K562 (cell line): ENCODE measurements at regions not wholly inside any gene's neighbourhood (a gene's known extent, or its start where the extent isn't known, plus 50 kb on each side); places are given as distances from the start of the nearest gene placed in this dataset.
"Not testable (repeated sequence)": the region's sequence is repeated elsewhere in the genome, so short reads cannot be mapped to it uniquely, and the experiment has no call there.

Source experiments
- ATAC-seq: fragments of 200-7000 bp; cut with Tn5 transposase; 3 replicates; pipeline ENCODE4 v1.9.1; 2020; ENCODE audit warnings: moderate library complexity
- BruUV-seq: library from RNA; stranded (reverse); fragments of 400-500 nt; replicated peaks from 2 replicates; lab custom pipeline; 2021; lab: Mats Ljungman, UMichigan
- CTCF ChIA-PET: fragments of 300-600 bp; formaldehyde crosslinking; extraction: SDS; loops from one replicate; lab custom pipeline; 2021; ENCODE audit warnings: low intra/inter-chr PET ratio; lab: Yijun Ruan, JAX
- POLR2A ChIA-PET: fragments of 300-600, 350-650 bp; sonication (Branson Sonifier 250); formaldehyde crosslinking; extraction: SDS; loops from one replicate; lab custom pipeline; 2021; ENCODE audit warnings: antibody characterized with exemption, inconsistent platforms; lab: Yijun Ruan, JAX
- DNase-seq, 4 experiments: peaks; one replicate each; pipeline versions ENCODE4 v3.0.0 to v3.0.0-alpha.2; 2011 to 2018; ENCODE audit warnings: low spot score in 3 of 4, mixed read lengths in 3 of 4; ENCODE audit errors: extremely low read depth in 1 of 4
- FAIRE-seq: peaks from 2 replicates; lab custom pipeline; 2011; peaks lifted over from hg19 to GRCh38; lab: Jason Lieb, UNC
- H2AFZ ChIP-seq: 2 replicates; pipeline ENCODE4 v1.6.0; 2011; ENCODE audit warnings: low read depth, low read length, control low read depth, inconsistent platforms
- H3K27ac ChIP-seq: fragments of 200-600 bp; 3 replicates; pipeline ENCODE4 v1.8.0; 2011; ENCODE audit warnings: low read depth, mild to moderate bottlenecking, control low read depth, inconsistent platforms, low read length, moderate library complexity, mixed read lengths; ENCODE audit errors: extremely low read depth
- H3K27me3 ChIP-seq, 2 experiments: fragments of 300-600 bp in 1 of 2; 2 replicates in 1 of 2; 3 replicates in 1 of 2; pipeline versions ENCODE4 v1.6.0 to v1.8.0; 2011; ENCODE audit warnings: inconsistent platforms in 2 of 2, low read length in 2 of 2, mild to moderate bottlenecking in 1 of 2, mixed read lengths in 1 of 2, moderate library complexity in 1 of 2; ENCODE audit not compliant: control insufficient read depth in 2 of 2, insufficient read depth in 2 of 2
- H3K36me3 ChIP-seq: fragments of 300-600 bp; 3 replicates; pipeline ENCODE4 v1.8.0; 2011; ENCODE audit warnings: mild to moderate bottlenecking, low read length, inconsistent platforms; ENCODE audit not compliant: control insufficient read depth, insufficient read depth
- H3K4me1 ChIP-seq, 2 experiments: fragments of 200-600 bp in 1 of 2; replicated peaks in 1 of 2; 2 replicates in 1 of 2; 3 replicates in 1 of 2; pipeline versions ENCODE4 v1.5.1 to v1.8.0; 2011; ENCODE audit warnings: inconsistent platforms in 2 of 2, low read length in 2 of 2, mild to moderate bottlenecking in 1 of 2, mixed read lengths in 1 of 2, moderate library complexity in 1 of 2; ENCODE audit not compliant: control insufficient read depth in 2 of 2, insufficient read depth in 2 of 2
- H3K4me2 ChIP-seq: 2 replicates; pipeline ENCODE4 v1.6.1; 2011; ENCODE audit warnings: low read length, control low read depth, inconsistent platforms, mixed read lengths; ENCODE audit not compliant: insufficient read depth
- H3K4me3 ChIP-seq: fragments of 200-600 bp; sonication (generic), shearing (Covaris generic); 2 replicates; pipeline ENCODE4 v1.5.1; 2016; ENCODE audit warnings: control low read depth, inconsistent platforms
- H3K79me2 ChIP-seq: fragments of 200-600 bp; 3 replicates; pipeline ENCODE4 v1.8.0; 2011; ENCODE audit warnings: low read length, inconsistent platforms; ENCODE audit not compliant: control insufficient read depth, insufficient read depth
- H3K9ac ChIP-seq, 2 experiments: 2 replicates each; pipeline versions ENCODE4 v1.6.0 to v1.6.1; 2011; ENCODE audit warnings: low read depth in 2 of 2, low read length in 2 of 2, control low read depth in 1 of 2, inconsistent platforms in 1 of 2, mild to moderate bottlenecking in 1 of 2, mixed read lengths in 1 of 2; ENCODE audit not compliant: insufficient read depth in 1 of 2
- H3K9me1 ChIP-seq: one replicate; pipeline ENCODE4 v1.6.0; 2011; ENCODE audit warnings: inconsistent platforms, mild to moderate bottlenecking, low read length, moderate library complexity; ENCODE audit not compliant: control insufficient read depth, insufficient read depth
- H3K9me3 ChIP-seq: replicated peaks from 2 replicates; pipeline ENCODE4 v1.5.1; 2011; ENCODE audit warnings: low read depth, low read length, inconsistent platforms; ENCODE audit not compliant: control insufficient read depth, insufficient read depth
- H4K20me1 ChIP-seq: replicated peaks from 2 replicates; pipeline ENCODE4 v1.6.1; 2011; ENCODE audit warnings: low read length, inconsistent platforms, mixed read lengths; ENCODE audit not compliant: control insufficient read depth, insufficient read depth
- ARNT ChIP-seq, 2 experiments: fragments of 450-650 bp; IDR thresholded peaks; 2 replicates each; pipeline ENCODE4 v1.6.1; 2016; ENCODE audit warnings: mild to moderate bottlenecking in 1 of 2
- ATF6 ChIP-seq: sonication (generic); formaldehyde crosslinking; IDR thresholded peaks from 2 replicates; pipeline ENCODE4 v1.4.0; 2020; ENCODE audit warnings: mild to moderate bottlenecking, missing genetic modification reagents
- BCOR ChIP-seq: fragments of 450-650 bp; IDR thresholded peaks from 2 replicates; pipeline ENCODE4 v1.6.1; 2016
- DMBX1 ChIP-seq: fragments of 250-450 bp; sonication (Bioruptor Pico); IDR thresholded peaks from 2 replicates; pipeline ENCODE4 v1.8.0; 2022; ENCODE audit warnings: inconsistent platforms, mild to moderate bottlenecking, moderate library complexity, borderline replicate concordance
- ELF4 ChIP-seq: fragments of 450-650 bp; formaldehyde crosslinking; IDR thresholded peaks from 2 replicates; pipeline ENCODE4 v1.4.0; 2022; ENCODE audit warnings: missing genetic modification characterization
- GATAD2B ChIP-seq: fragments of 450-650 bp; IDR thresholded peaks from 2 replicates; pipeline ENCODE4 v1.6.1; 2017; ENCODE audit warnings: mild to moderate bottlenecking, borderline replicate concordance
- HDAC1 ChIP-seq, 2 experiments: fragments of 450-650 bp; IDR thresholded peaks; 2 replicates each; pipeline ENCODE4 v1.6.1; 2016 to 2017; ENCODE audit warnings: inconsistent platforms in 1 of 2, mild to moderate bottlenecking in 1 of 2, moderate library complexity in 1 of 2
- HDAC2 ChIP-seq: fragments of 450-650 bp; IDR thresholded peaks from 2 replicates; pipeline ENCODE4 v1.6.1; 2016; ENCODE audit warnings: mild to moderate bottlenecking
- ID3 ChIP-seq, 2 experiments: fragments of 250-450 bp in 1 of 2; fragments of 450-650 bp in 1 of 2; sonication (Bioruptor Pico) in 1 of 2; IDR thresholded peaks; 2 replicates each; pipeline versions ENCODE4 v1.6.1 to v1.8.0; 2016 to 2021; ENCODE audit warnings: mild to moderate bottlenecking in 2 of 2, moderate library complexity in 2 of 2, missing compliant biosample characterization in 1 of 2, missing genetic modification characterization in 1 of 2
- JUND ChIP-seq, 2 experiments: IDR thresholded peaks; 2 replicates in 1 of 2; 3 replicates in 1 of 2; pipeline ENCODE4 v1.6.1; 2011; ENCODE audit warnings: borderline replicate concordance in 2 of 2, low read depth in 2 of 2, low read length in 2 of 2, improper control_type of control experiment in 1 of 2, missing biosample characterization in 1 of 2, missing genetic modification characterization in 1 of 2, missing genetic modification reagents in 1 of 2
- MBD2 ChIP-seq: sonication (generic); IDR thresholded peaks from 2 replicates; pipeline ENCODE4 v1.6.1; 2016; ENCODE audit warnings: low read depth, borderline replicate concordance
- PKNOX1 ChIP-seq: fragments of 450-650 bp; IDR thresholded peaks from 2 replicates; pipeline ENCODE4 v1.6.1; 2016
- PML ChIP-seq: IDR thresholded peaks from 2 replicates; pipeline ENCODE4 v1.6.1; 2012; ENCODE audit warnings: low read length, inconsistent platforms
- RCOR1 ChIP-seq, 2 experiments: IDR thresholded peaks; 2 replicates each; pipeline ENCODE4 v1.6.1; 2012; ENCODE audit warnings: low read depth in 2 of 2, low read length in 2 of 2, borderline replicate concordance in 1 of 2, improper control_type of control experiment in 1 of 2
- VEZF1 ChIP-seq: fragments of 200-800 bp; sonication (Bioruptor generic); IDR thresholded peaks from 2 replicates; pipeline ENCODE4 v1.6.1; 2017; ENCODE audit warnings: missing genetic modification characterization, missing compliant biosample characterization
- ZEB2 ChIP-seq: fragments of 450-650 bp; IDR thresholded peaks from 2 replicates; pipeline ENCODE4 v1.6.1; 2016
- WGBS: fragments of 100-300 bp; shearing (Covaris generic); methylation state at CpG from one replicate; pipeline ENCODE4 v1.1.6; 2016; ENCODE audit warnings: low coverage, mixed read lengths; ENCODE audit not compliant: insufficient coverage; ENCODE audit errors: missing lambda C conversion rate; 5-methylcytosine and 5-hydroxymethylcytosine counted together
- in situ Hi-C: fragments of 300-500 bp; cut with MboI; formaldehyde crosslinking; loops from 4 replicates; pipeline ENCODE4 v1.15.0; 2018; ENCODE audit warnings: inconsistent platforms, mixed read lengths
- intact Hi-C: fragments of 100-400 bp; cut with micrococcal nuclease; formaldehyde crosslinking; loops from 2 replicates; pipeline ENCODE4 v1.14.2; 2022

GRCh38 chr6:26744837-26745282, 85.3 kb upstream of the ZNF322 start:
- Histone ChIP-seq H3K4me1 (peaks cover 12 to 17% of the 10 kb centered on the region in 2 experiments), H3K4me2 (peak overlapping the region; percentile 53), H2AFZ (peak overlapping the region; percentile 71), H3K9ac (0 out of 4 replicates have a peak overlapping the region, but pooled peaks of 1 of the 2 experiments have one; percentile 17), H3K27ac (peak overlapping the region; percentile 70; the same call in 2 of the 3 replicates)
- H3K9me1 ChIP-seq; H3K4me3 ChIP-seq; FAIRE-seq; H4K20me1 ChIP-seq; POLR2A ChIA-PET; H3K9me3 ChIP-seq; H3K27me3 ChIP-seq; BruUV-seq; CTCF ChIA-PET; intact Hi-C loops; H3K79me2 ChIP-seq; H3K36me3 ChIP-seq; TF ChIP-seq ID3 (CRISPR knock-in tag; IDR thresholded peaks at IDR 0.05); JUND (IDR thresholded peaks at IDR 0.05; ENCODE audit: borderline replicate concordance, low read depth, low read length): not testable (repeated sequence)
- peak; percentile 48 for ATAC-seq
- DNase-seq, result peak in 1 of 4 experiments; percentile 50
- 0% methylated on average over 8 of the region's 8 CpGs for WGBS
- in situ Hi-C loops, result loop anchor here (5.0 kb wide), 1 partner anchor 37 kb away; no protein-coding TSS in a partner anchor
- TF ChIP-seq ELF4 (0 out of 2 replicates have a peak, but pooled peaks have one; percentile 46), ARNT (IDR thresholded peaks at IDR 0.05) (0 out of 4 replicates have a peak, but pooled peaks of 1 of the 2 experiments have one; percentile 39), ZEB2 (peak; percentile 87), HDAC2 (peak; percentile 52; the same call in 1 of the 2 replicates), MBD2 (peak; percentile 53; the same call in 1 of the 2 replicates), ID3 (tag; IDR thresholded peaks at IDR 0.05) (0 out of 2 replicates have a peak, but pooled peaks have one; percentile 37), JUND (tag; IDR thresholded peaks at IDR 0.05; ENCODE audit: borderline replicate concordance, low read depth, low read length) (peak; percentile 21; the same call in 1 of the 3 replicates), RCOR1 (IDR thresholded peaks at IDR 0.05; ENCODE audit: borderline replicate concordance in 1 of 2, low read depth in 2 of 2, low read length in 2 of 2) (peak in 1 of 2 experiments; percentile 74; a peak in 1 of 4 replicates), HDAC1 (IDR thresholded peaks at IDR 0.05) (peak in 1 of 2 experiments; percentile 60; a peak in 2 of 4 replicates), PML (peak; percentile 52; the same call in 1 of the 2 replicates), DMBX1 (0 out of 2 replicates have a peak, but pooled peaks have one; percentile 35), PKNOX1 (peak; percentile 39), BCOR (peak; percentile 57; the same call in 1 of the 2 replicates), VEZF1 (CRISPR knock-in tag) (peak; percentile 19; the same call in 1 of the 2 replicates), GATAD2B (peak; percentile 26; the same call in 1 of the 2 replicates), ATF6 (CRISPR knock-in tag) (0 out of 2 replicates have a peak, but pooled peaks have one; percentile 59)
